GM10248 (cell line): ENCODE measurements at regions not wholly inside any gene's neighbourhood (a gene's known extent, or its start where the extent isn't known, plus 50 kb on each side); places are given as distances from the start of the nearest gene placed in this dataset.

ENCODE experiments used
- CTCF ChIA-PET: fragments of 300-600 bp; sonication (Branson Sonifier 250); formaldehyde crosslinking; extraction: SDS; loops from one replicate; lab custom pipeline; 2021; ENCODE audit warnings: antibody characterized with exemption; lab: Yijun Ruan, JAX
- POLR2A ChIA-PET: fragments of 350-650 bp; sonication (Branson Sonifier 250); formaldehyde crosslinking; extraction: SDS; loops from one replicate; lab custom pipeline; 2020; ENCODE audit warnings: antibody characterized with exemption; lab: Yijun Ruan, JAX
- DNase-seq: peaks from one replicate; pipeline ENCODE4 v3.0.0; 2012; ENCODE audit errors: extremely low spot score
- CTCF ChIP-seq: IDR thresholded peaks from 2 replicates; pipeline ENCODE4 v1.5.1; 2012; ENCODE audit warnings: mild to moderate bottlenecking, low read depth; ENCODE audit errors: extremely low read depth, missing control alignments, control extremely low read depth

GRCh38 chr9:75728391-75728790 lies 162.1 kb upstream of the PCSK5 start:
- DNase-seq: no peak
- no peak for TF ChIP-seq CTCF
- POLR2A ChIA-PET: no interaction called here
- CTCF ChIA-PET: interaction anchor here (1.4 kb wide), 1 partner anchor 11 kb away, joined by 3 read pairs; no protein-coding TSS in a partner anchor

GRCh38 chr9:75734802-75735201 lies 155.7 kb upstream of the PCSK5 start:
- no peak for TF ChIP-seq CTCF
- no peak for DNase-seq
- CTCF ChIA-PET: no interaction called here
- POLR2A ChIA-PET: no interaction called here

- CTCF ChIA-PET: interaction anchor here (1.0 kb wide), 1 partner anchor 11 kb away, joined by 3 read pairs; no protein-coding TSS in a partner anchor
Measured at GRCh38 chr9:75739884-75740611, 150.4 kb upstream of the PCSK5 start.

GRCh38 chr9:75743855-75744254 lies 146.6 kb upstream of the PCSK5 start:
- TF ChIP-seq CTCF: no peak

More at GRCh38 chr9:75739884-75740611, 150.4 kb upstream of the PCSK5 start:
- TF ChIP-seq CTCF: no peak
- POLR2A ChIA-PET: no interaction called here
- DNase-seq: no peak

GRCh38 chr9:75754080-75754479 lies 136.4 kb upstream of the PCSK5 start:
- TF ChIP-seq CTCF: no peak
- ChIA-PET POLR2A (no interaction called here), CTCF (interaction anchor here (1.5 kb wide), 1 partner anchor 12 kb away, joined by 3 read pairs; no protein-coding TSS in a partner anchor)
- DNase-seq: no peak

More at GRCh38 chr9:75743855-75744254, 146.6 kb upstream of the PCSK5 start:
- DNase-seq: no peak
- CTCF ChIA-PET: interaction anchor here (1.1 to 1.2 kb wide), 2 partner anchors 33 to 85 kb away, joined by 3 read pairs; no protein-coding TSS in a partner anchor
- POLR2A ChIA-PET: no interaction called here

- no peak for TF ChIP-seq CTCF
- DNase-seq: no peak
- POLR2A ChIA-PET: no interaction called here
- CTCF ChIA-PET: no interaction called here
Measured at GRCh38 chr9:75775166-75775565, 115.3 kb upstream of the PCSK5 start.
